ENCODE measurements at regions not wholly inside any gene's neighbourhood (a gene's known extent, or its start where the extent isn't known, plus 50 kb on each side); places are given as distances from the start of the nearest gene placed in this dataset.
"Not testable (repeated sequence)": the region's sequence is repeated elsewhere in the genome, so short reads cannot be mapped to it uniquely, and the experiment has no call there.

- not testable (repeated sequence) for H3K27ac ChIP-seq (ENCODE audit: low read depth, low read length); H3K4me1 ChIP-seq (ENCODE audit: control insufficient read depth, insufficient read depth, low read length, unreplicated experiment); H3K79me2 ChIP-seq (ENCODE audit: control insufficient read depth, insufficient read depth, low read length, unreplicated experiment); H2AFZ ChIP-seq (ENCODE audit: low read length, unreplicated experiment); H3K36me3 ChIP-seq (ENCODE audit: insufficient read depth, low read length); H3K27me3 ChIP-seq (ENCODE audit: insufficient read depth, low read length); H3K4me3 ChIP-seq (ENCODE audit: low read depth, low read length)
Measured at GRCh38 chr4:181843797-181844196, 399.4 kb upstream of the TENM3 start.

- Histone ChIP-seq H3K79me2 (ENCODE audit: control insufficient read depth, insufficient read depth, low read length, unreplicated experiment) (no peaks in the 10 kb centered on the region), H3K36me3 (ENCODE audit: insufficient read depth, low read length) (no peaks in the 10 kb centered on the region), H3K4me3 (ENCODE audit: low read depth, low read length) (no peak overlapping the region), H3K27me3 (ENCODE audit: insufficient read depth, low read length) (no peaks in the 10 kb centered on the region), H2AFZ (ENCODE audit: low read length, unreplicated experiment) (no peak overlapping the region), H3K4me1 (ENCODE audit: control insufficient read depth, insufficient read depth, low read length, unreplicated experiment) (no peaks in the 10 kb centered on the region), H3K27ac (ENCODE audit: low read depth, low read length) (no peak overlapping the region)
Measured at GRCh38 chr4:181845617-181846016, 397.6 kb upstream of the TENM3 start.

- H3K79me2 ChIP-seq (ENCODE audit: control insufficient read depth, insufficient read depth, low read length, unreplicated experiment) = no peaks in the 10 kb centered on the region
- no peak overlapping the region for H3K4me3 ChIP-seq (ENCODE audit: low read depth, low read length)
- no peaks in the 10 kb centered on the region for H3K36me3 ChIP-seq (ENCODE audit: insufficient read depth, low read length)
- no peak overlapping the region for H3K27ac ChIP-seq (ENCODE audit: low read depth, low read length)
- no peaks in the 10 kb centered on the region for H3K4me1 ChIP-seq (ENCODE audit: control insufficient read depth, insufficient read depth, low read length, unreplicated experiment)
- no peak overlapping the region for H2AFZ ChIP-seq (ENCODE audit: low read length, unreplicated experiment)
- no peaks in the 10 kb centered on the region for H3K27me3 ChIP-seq (ENCODE audit: insufficient read depth, low read length)
Measured at GRCh38 chr4:181846934-181847333, 396.3 kb upstream of the TENM3 start.

- Histone ChIP-seq H3K27me3 (ENCODE audit: insufficient read depth, low read length) (no peaks in the 10 kb centered on the region), H3K79me2 (ENCODE audit: control insufficient read depth, insufficient read depth, low read length, unreplicated experiment) (no peaks in the 10 kb centered on the region), H3K27ac (ENCODE audit: low read depth, low read length) (no peak overlapping the region), H3K4me3 (ENCODE audit: low read depth, low read length) (no peak overlapping the region), H3K4me1 (ENCODE audit: control insufficient read depth, insufficient read depth, low read length, unreplicated experiment) (no peaks in the 10 kb centered on the region), H2AFZ (ENCODE audit: low read length, unreplicated experiment) (no peak overlapping the region), H3K36me3 (ENCODE audit: insufficient read depth, low read length) (no peaks in the 10 kb centered on the region)
Measured at GRCh38 chr4:181848357-181848756, 394.8 kb upstream of the TENM3 start.

- Histone ChIP-seq H3K4me1 (ENCODE audit: control insufficient read depth, insufficient read depth, low read length, unreplicated experiment) (no peaks in the 10 kb centered on the region), H3K27me3 (ENCODE audit: insufficient read depth, low read length) (no peaks in the 10 kb centered on the region), H3K4me3 (ENCODE audit: low read depth, low read length) (no peak overlapping the region), H3K36me3 (ENCODE audit: insufficient read depth, low read length) (no peaks in the 10 kb centered on the region), H3K27ac (ENCODE audit: low read depth, low read length) (no peak overlapping the region), H2AFZ (ENCODE audit: low read length, unreplicated experiment) (no peak overlapping the region), H3K79me2 (ENCODE audit: control insufficient read depth, insufficient read depth, low read length, unreplicated experiment) (no peaks in the 10 kb centered on the region)
Measured at GRCh38 chr4:181849472-181849871, 393.7 kb upstream of the TENM3 start.

GRCh38 chr4:181853881-181854511 is 389.2 kb upstream of the TENM3 start:
- Histone ChIP-seq H3K27me3 (ENCODE audit: insufficient read depth, low read length) (no peaks in the 10 kb centered on the region), H2AFZ (ENCODE audit: low read length, unreplicated experiment) (no peak overlapping the region), H3K4me1 (ENCODE audit: control insufficient read depth, insufficient read depth, low read length, unreplicated experiment) (peaks cover 6% of the 10 kb centered on the region), H3K79me2 (ENCODE audit: control insufficient read depth, insufficient read depth, low read length, unreplicated experiment) (no peaks in the 10 kb centered on the region), H3K4me3 (ENCODE audit: low read depth, low read length) (no peak overlapping the region), H3K36me3 (ENCODE audit: insufficient read depth, low read length) (no peaks in the 10 kb centered on the region), H3K27ac (ENCODE audit: low read depth, low read length) (no peak overlapping the region)

- Histone ChIP-seq H3K27ac (ENCODE audit: low read depth, low read length) (no peak overlapping the region), H3K4me3 (ENCODE audit: low read depth, low read length) (no peak overlapping the region), H2AFZ (ENCODE audit: low read length, unreplicated experiment) (no peak overlapping the region), H3K27me3 (ENCODE audit: insufficient read depth, low read length) (no peaks in the 10 kb centered on the region), H3K36me3 (ENCODE audit: insufficient read depth, low read length) (no peaks in the 10 kb centered on the region), H3K79me2 (ENCODE audit: control insufficient read depth, insufficient read depth, low read length, unreplicated experiment) (no peaks in the 10 kb centered on the region), H3K4me1 (ENCODE audit: control insufficient read depth, insufficient read depth, low read length, unreplicated experiment) (peaks cover 6% of the 10 kb centered on the region)
Measured at GRCh38 chr4:181855307-181855706, 387.9 kb upstream of the TENM3 start.

GRCh38 chr4:181857471-181857870 is 385.7 kb upstream of the TENM3 start:
- H3K27ac ChIP-seq (ENCODE audit: low read depth, low read length); H3K4me1 ChIP-seq (ENCODE audit: control insufficient read depth, insufficient read depth, low read length, unreplicated experiment); H3K79me2 ChIP-seq (ENCODE audit: control insufficient read depth, insufficient read depth, low read length, unreplicated experiment); H3K36me3 ChIP-seq (ENCODE audit: insufficient read depth, low read length); H3K27me3 ChIP-seq (ENCODE audit: insufficient read depth, low read length); H3K4me3 ChIP-seq (ENCODE audit: low read depth, low read length); H2AFZ ChIP-seq (ENCODE audit: low read length, unreplicated experiment): not testable (repeated sequence)

- H2AFZ ChIP-seq (ENCODE audit: low read length, unreplicated experiment) = no peak overlapping the region
Measured at GRCh38 chr4:181858741-181859140, 384.5 kb upstream of the TENM3 start.

GRCh38 chr4:181859439-181859838 is 383.8 kb upstream of the TENM3 start:
- Histone ChIP-seq H2AFZ (ENCODE audit: low read length, unreplicated experiment) (no peak overlapping the region), H3K79me2 (ENCODE audit: control insufficient read depth, insufficient read depth, low read length, unreplicated experiment) (no peaks in the 10 kb centered on the region), H3K36me3 (ENCODE audit: insufficient read depth, low read length) (no peaks in the 10 kb centered on the region), H3K27ac (ENCODE audit: low read depth, low read length) (no peak overlapping the region), H3K4me3 (ENCODE audit: low read depth, low read length) (no peak overlapping the region), H3K27me3 (ENCODE audit: insufficient read depth, low read length) (no peaks in the 10 kb centered on the region), H3K4me1 (ENCODE audit: control insufficient read depth, insufficient read depth, low read length, unreplicated experiment) (peaks cover 6% of the 10 kb centered on the region)

More at GRCh38 chr4:181858741-181859140, 384.5 kb upstream of the TENM3 start:
- no peaks in the 10 kb centered on the region for H3K27me3 ChIP-seq (ENCODE audit: insufficient read depth, low read length)
- no peaks in the 10 kb centered on the region for H3K79me2 ChIP-seq (ENCODE audit: control insufficient read depth, insufficient read depth, low read length, unreplicated experiment)
- H3K36me3 ChIP-seq (ENCODE audit: insufficient read depth, low read length) = no peaks in the 10 kb centered on the region
- H3K27ac ChIP-seq (ENCODE audit: low read depth, low read length) = no peak overlapping the region
- no peak overlapping the region for H3K4me3 ChIP-seq (ENCODE audit: low read depth, low read length)
- H3K4me1 ChIP-seq (ENCODE audit: control insufficient read depth, insufficient read depth, low read length, unreplicated experiment) = peaks cover 6% of the 10 kb centered on the region

GRCh38 chr4:181860157-181860556 is 383.0 kb upstream of the TENM3 start:
- Histone ChIP-seq H3K4me3 (ENCODE audit: low read depth, low read length) (no peak overlapping the region), H3K4me1 (ENCODE audit: control insufficient read depth, insufficient read depth, low read length, unreplicated experiment) (peaks cover 6% of the 10 kb centered on the region), H3K36me3 (ENCODE audit: insufficient read depth, low read length) (no peaks in the 10 kb centered on the region), H3K27me3 (ENCODE audit: insufficient read depth, low read length) (no peaks in the 10 kb centered on the region), H3K27ac (ENCODE audit: low read depth, low read length) (no peak overlapping the region), H2AFZ (ENCODE audit: low read length, unreplicated experiment) (peak overlapping the region; percentile 40), H3K79me2 (ENCODE audit: control insufficient read depth, insufficient read depth, low read length, unreplicated experiment) (no peaks in the 10 kb centered on the region)
